CD4-positive, alpha-beta T cell treated with Interleukin-15 for 4 hours (primary cell): ENCODE measurements at regions not wholly inside any gene's neighbourhood (a gene's known extent, or its start where the extent isn't known, plus 50 kb on each side); places are given as distances from the start of the nearest gene placed in this dataset.
"Not testable (repeated sequence)": the region's sequence is repeated elsewhere in the genome, so short reads cannot be mapped to it uniquely, and the experiment has no call there.

Experiments
- DNase-seq: peaks from one replicate; pipeline ENCODE4 v3.0.0-alpha.2; 2020; ENCODE audit warnings: low spot score

DNA sequence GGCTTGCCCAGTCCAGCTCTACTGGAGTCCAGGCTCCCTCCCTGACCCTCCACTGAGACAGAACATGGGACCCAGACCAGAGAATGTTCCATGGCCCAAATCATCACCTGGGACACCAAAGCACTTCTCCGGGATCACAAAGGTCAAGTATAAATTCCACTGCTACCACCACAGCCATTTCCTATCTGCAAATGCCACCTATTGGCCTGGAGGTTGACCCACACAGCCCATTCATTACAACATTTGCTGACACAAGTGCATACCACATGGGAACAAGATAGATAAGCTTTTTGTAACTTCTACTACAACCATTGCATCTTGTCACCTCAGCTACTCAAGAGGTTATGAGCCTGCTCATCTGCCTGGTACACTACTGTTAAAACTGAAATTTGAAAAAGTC, 126.8 kb upstream of the NECTIN3 start:
- no peak for DNase-seq

DNA sequence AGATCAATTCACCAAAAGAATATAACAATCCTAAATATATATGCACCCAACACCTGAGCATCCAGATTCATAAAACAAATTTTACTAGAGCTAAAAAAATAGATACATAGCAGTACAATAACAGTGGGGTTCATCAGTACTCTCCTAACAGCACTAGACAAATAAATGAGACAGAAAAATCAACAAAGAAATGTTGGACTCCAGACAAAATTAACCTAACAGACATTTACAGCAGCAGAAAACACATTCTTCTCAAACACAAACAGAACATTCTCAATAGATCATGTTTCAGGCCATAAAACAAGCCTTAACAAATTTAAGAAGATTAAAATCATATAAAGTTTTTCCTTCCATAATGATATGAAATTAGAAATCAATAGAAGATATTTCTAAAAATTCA, 124.8 kb upstream of the NECTIN3 start:
- no peak for DNase-seq

DNA sequence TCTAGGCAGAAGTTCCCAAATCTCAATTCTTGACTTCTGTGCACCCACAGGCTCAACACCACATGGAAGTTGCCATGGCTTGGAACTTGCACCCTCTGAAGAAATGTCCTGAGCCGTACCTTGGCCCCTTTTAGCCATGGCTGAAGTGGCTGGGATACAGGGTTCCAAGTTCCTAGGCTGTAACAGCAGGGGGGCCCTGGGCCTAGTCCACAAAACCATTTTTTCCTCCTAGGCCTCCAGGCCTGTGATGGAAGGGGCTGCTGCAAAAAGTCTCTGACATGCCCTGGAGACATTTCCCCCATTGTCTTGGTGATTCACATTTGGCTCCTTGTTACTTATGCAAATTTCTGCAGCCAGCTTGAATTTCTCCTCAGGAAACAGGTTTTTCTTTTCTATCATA, 122.4 kb upstream of the NECTIN3 start:
- DNase-seq = not testable (repeated sequence)

DNA sequence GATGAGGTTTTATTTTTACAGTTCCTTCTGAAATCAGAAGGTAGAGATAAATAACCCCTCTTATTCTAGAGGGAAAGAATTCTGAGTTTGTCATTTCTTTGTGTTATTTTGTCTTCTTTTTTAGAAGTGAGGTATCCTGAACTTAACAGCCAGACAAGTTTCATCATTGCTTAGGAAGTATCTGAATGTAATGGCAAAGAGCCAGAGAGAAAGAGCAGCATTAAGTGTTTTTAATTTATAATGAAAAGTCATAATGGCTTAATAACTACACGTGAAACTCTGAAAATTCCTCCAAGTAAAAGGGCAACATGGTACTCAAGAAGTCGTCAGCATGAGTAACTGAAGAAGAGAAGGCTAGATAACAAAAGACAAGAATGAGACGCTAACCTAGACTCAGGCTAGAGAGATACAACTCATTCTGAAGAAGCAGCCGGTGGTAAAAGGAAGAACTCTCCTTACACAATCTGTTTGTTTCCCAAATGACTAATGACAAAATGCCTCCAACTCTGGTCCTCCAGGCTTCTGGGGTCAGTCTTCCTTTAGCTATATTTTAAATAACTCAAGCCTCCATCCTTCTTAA, 116.2 kb upstream of the NECTIN3 start:
- DNase-seq = no peak

DNA sequence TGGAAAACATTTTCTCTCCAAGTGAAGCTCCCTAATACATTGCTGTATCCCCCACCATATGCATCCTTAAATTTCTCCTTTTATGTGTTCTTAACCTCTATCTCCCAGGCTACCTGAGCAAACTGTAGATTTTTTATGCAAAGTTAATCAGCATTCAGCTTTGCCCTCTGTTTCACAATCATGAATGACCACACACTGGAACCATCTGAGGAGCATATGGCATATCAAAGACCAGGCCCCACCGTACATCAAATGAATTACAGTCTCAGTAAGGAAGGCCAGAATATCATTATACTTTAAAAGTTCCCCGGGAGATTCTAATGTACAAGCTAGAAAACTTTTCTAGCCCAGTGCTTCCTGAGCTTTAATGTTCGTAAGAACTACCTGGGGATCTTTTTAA, 115.5 kb upstream of the NECTIN3 start:
- DNase-seq = no peak

DNA sequence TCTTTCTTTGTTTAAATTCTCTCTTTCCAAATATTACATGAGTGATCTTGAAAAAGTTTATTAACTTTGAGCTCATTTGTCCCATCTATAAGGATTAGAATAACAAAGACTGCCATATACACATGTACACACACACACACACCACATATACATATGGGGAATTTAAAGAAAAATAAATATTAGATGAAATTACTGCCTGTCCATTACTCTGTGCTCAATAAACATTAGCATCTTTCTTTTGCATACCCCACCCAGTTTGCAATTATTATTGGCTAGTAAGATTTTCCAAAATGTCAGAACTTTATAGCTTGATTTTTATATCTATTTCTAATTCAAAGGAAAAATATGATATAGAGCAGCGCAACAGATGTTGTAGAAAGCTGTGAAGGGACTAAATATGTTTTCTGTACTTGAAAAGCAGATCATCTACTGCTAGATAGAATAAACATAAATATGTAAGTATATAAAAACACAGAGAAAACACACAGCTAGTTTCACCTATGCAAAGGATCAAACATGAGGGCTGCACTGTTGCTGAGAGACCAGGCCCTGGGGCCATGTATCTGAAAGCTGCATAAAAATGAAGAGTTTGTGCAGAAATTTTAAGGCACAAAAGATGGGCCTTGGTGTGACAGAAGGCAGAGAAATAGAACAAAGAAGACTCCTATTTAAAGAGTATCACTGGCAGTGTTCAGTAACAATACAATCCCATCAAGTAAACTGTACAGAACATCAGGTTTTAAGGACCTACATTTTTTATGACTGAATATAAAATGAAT, 114.2 kb upstream of the NECTIN3 start:
- no peak for DNase-seq

DNA sequence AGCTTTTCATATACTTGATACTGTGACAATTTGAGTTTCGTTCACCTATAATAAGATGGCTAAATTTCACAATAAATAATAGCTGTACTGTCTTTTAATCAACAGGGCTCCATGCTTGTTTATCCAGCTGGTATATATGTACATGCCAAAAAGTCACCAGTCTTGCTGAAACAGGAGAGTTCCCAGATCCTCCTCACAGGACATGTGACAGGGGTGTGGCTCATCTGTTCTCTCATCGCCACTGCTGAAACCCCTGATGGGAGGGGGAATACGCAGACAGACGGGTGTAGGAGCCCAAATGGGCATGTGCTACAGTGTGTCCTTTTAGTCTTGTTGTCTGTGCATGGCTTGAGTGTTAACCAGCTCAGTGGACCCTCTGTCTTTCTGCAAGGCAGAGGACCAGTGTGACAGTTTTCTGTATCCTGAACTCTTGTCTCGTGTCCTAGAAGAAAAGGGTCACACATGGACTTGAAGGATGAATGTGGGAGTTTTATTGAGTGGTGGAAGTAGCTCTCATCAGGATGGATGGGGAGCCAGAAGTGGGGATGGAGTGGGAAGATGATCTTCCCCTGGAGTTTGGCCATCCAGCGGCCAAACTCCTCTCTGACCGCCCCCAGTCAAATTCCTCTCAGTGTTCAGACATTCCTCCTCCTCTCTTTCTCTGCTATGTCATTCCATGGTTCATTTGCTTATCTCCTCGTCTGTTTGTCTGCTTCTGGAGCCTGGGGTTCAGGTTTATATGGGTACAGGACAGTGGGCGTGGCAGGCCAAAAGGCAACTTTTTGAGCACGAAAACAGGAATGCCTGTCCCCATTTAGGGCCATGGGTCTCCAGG, 113.1 kb upstream of the NECTIN3 start:
- no peak for DNase-seq

DNA sequence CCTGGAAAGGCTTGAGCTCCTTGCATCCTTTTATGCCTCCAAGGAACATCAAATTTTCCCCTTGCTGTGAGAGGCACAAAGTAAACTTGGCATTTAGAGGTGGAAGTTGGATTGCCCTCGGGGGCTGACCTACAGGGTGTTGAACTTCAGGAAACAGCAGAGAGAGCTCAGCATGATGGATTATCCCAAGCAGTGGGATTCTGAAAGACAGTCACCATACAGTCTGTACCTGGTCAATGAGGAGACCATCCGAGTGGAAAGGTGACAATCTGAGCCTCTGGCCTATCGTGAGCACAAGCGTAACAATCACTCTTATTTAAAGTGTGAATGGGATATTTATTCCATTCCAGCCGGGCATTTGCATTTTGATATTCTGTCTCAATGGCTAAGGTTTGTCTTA, 105.6 kb upstream of the NECTIN3 start:
- no peak for DNase-seq

DNA sequence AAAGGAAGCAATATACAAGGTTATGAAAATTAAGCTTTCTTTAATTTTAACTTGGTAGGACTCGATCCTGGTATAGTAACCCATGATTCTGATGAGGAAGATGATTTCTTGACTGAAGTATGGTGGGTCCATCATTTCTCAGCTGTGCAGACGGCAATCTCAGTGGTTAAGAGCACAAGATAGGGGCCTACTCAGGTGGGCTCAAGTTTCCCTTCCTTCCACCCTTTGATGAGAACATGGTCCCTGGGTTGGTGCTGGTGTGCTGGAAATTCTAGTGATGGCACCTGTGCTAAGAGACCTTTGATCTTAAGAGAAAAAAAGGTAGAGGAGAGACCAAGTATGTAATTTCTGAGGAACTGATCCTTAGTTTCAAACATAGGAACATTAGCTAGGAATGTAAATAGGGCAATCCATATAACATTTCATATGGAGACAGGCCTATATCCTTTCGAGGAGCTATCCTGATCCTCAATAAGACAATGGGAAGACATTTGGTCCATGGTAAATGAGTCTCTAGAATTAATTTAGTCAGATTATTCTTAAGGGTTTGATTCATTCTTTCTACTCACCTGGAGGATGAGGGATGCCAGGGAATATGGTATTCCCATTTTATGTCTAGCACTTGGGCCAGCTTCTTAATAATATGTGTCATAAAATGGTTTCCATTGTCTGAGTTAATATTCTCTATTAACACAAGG, 104.5 kb upstream of the NECTIN3 start:
- DNase-seq = no peak

DNA sequence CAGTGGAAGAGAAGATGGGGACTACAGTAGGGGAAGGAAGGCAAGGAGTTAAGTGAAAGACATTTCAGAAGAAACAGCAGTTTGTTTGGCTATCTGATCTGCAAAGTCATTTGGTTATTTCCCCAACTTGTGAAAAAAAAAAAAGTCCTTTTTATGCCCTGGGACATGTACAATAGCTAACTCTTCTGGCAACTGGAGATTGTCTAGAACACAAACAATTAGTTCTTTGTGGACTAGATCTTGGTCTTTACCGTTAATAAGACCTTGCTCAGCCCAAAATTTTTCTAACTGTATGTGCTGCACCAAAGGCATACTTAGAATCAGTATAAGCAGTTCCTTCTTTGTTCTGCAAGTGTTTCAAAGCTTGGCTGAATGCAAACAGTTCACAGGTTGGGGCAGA, 103.5 kb upstream of the NECTIN3 start:
- DNase-seq = no peak

DNA sequence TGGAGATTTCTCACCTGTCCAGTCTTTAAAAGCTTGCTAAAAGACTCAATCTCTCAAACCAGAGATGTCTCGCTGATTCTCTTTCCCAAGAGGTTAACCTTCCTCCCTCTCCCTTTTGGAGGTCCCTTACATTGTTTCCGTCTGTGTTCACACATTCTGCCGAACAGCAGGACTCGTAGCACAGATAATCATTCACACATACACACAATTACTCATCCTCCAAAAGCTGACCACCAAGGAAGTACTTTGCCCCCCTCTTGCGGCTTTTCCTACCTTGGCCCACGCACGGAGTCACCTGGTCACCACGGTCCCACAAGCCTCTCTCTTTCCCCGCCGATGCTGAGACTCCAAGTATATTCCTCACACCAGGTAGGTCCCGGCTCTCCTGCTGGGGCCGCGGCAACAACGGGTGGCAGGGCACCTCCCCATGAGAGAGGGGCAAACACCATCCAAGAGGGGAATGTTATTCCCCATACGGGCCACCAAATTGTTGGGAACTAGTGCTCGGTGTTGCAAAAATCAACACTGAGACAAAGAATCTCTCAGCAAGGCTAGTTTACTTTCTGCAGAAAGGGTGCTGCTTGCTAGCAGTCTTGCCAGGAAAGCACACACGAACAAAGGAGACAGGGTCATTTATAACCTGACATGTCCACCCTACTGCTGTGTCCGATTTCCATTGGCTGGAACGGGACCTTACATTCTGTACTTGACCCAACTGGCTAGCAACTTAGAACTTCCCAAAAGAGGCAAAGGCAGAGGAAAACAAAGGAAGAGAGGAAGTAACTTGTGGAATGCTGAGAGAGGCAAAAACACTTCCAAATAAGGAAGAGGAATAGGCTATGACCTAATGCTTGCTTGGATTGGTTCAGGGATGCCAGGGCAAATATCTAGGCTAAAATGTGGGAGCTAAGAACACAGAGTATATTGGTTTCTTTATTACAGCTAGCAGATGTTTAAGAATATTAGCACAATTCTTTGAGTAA, 102.1 kb upstream of the NECTIN3 start:
- no peak for DNase-seq

DNA sequence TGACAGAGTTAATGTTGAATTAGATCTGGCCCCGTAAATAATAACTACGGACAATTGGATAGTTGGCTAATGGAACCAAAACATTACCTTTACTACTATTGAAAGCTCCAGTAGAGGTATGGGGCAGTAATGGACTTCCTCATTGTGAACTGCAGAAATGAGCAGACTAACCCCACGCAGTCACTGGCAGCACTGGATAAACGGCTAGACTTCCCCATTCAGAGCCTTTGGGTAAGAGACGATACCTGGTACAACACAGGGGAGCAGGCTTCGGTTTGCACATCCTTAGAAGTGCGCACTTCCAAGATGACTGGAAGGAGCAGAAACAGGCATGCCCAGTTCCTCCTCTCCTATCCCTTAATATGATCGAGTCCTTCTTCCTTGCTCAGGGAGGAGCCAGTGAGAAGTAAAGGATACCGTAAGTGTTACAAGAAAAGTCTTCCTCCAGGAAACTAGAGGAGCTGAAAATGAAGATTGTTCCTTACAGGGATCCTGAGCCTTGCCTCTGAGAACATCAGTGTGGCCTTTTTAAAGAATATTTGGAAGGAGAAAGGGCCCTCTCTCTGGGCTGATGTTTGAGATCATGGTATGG, 100.5 kb upstream of the NECTIN3 start:
- no peak for DNase-seq

DNA sequence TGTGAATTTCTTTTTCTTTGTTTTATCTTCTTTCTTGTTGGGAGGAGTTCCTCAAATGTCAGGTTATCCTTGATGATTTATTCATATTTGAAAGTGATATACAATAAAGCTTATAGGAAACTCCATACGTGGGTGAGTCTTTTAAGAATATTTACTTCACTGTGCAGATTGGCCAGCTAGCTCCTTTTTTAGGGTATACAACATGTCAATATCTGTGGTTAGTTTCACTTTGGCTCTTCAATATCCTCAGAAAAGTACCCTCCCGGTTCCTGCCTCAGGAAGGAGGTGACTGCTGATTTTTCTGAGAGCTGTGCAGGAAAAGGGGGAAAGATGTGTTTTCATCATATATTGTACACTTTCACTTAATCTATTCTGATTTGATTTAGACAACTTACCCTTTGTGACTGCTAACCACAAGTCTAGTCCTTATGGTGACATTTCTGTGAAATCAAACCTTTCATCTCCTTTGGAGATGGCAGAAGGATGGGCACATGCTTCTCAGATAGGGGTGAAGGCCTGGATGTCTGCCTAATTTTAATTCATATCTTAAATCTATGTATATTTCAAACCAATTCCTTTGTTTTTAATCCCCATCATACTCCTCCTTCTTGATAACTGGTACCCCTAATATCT, 98.2 kb upstream of the NECTIN3 start:
- DNase-seq = no peak

DNA sequence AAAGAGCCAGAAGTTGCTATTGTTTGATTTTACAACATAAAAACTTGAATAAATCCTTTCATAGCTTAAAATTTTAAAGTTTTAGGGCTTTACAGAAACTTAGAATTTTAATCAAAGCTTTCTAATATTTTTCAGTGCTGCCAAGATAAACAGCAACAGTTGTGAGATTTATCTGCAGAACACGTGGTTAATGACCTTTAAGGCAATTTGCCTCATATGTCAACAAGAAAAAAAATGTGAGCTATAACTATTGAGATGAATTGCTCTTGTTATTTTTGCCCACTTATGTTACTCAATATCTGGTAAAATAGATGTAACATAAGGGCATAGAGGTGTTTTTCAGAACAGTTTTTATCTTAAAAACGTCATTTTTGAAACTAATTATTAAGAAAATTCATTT, 96.7 kb upstream of the NECTIN3 start:
- no peak for DNase-seq

DNA sequence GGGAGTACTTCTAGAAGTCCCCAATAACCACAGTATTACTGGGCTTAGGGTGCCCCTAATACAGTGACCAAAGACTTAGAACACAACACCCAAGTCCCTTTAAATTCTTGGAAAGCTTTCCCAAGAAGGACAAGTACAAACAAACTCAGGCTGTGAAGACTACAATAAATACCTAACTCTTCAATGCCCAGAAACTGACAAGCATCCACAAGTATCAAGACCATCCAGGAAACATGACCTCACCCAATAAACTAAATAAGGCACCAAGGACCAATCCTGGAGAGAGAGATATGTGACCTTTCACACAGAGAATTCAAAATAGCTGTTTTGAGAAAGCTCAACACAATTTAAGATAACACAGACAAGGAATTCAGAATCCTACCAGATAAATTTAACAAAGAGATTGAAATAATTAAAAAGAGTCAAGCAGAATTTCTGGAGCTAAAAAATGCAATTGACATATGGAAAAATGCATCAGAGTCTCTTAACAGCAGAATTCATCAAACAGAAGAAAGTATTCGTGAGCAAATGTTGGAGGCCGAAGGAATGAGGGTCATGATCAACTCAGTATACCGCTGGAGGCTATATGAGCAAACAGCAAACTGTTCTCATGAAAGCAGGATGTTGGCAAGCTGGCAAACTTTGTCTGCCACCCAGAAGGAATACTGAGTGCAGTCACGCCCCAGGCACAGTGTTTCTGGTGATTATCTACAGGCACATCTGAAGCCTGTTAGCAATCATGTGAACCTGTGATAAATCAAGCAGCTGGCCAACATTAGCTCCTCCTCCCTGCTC, 87.0 kb upstream of the NECTIN3 start:
- DNase-seq = no peak

DNA sequence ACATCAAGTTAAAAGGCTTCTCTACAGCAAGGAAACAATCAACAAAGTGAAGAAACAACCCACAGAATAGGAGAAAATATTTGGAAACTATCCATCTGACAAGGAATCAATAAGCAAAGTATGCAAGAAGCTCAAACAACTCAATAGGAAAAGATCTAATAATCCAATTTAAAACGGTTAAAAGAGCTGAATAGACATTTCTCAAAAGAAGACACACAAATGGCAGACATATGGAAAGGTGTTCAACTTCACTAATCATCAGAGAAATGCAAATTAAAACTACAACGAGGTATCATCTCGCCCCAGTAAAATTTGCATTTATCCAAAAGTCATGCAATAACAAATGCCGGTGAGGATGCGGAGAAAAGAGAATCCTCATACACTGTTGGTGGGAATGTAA, 82.2 kb upstream of the NECTIN3 start:
- DNase-seq = no peak

DNA sequence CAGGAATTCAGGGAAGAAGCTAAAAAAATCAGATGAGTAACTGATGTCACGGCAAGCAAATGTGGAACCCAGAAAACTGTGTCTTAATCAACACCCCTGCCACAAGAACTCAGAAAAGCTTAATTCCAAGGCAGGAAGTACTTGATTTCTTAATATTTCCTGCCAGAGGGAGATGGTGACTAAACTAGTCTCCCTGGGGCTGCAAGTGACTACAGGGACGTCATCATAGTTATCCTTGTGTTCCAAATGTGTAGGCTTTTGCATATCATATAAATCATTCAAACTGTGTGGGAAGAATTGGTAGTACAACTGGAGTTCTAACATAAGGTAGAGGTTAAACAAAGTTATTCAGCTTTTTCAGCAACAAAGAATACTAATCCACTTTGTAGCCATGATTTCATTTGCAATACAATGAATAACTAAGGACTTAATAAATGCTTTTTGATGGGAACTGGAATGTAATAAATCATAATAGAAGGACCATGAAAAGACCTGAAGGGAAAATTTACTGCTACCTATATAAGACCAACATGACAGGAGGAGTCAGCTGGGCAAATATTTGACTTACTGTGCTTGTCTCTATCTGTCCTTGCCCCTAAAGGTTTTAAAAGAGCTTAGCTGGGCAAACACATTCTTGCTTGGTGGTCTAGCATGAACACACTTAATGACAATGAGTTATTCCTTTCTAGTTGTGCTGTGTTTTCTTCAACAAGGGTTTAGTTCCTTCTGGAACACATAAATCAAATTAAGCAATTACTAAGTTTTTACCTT, 76.0 kb upstream of the NECTIN3 start:
- DNase-seq = no peak

DNA sequence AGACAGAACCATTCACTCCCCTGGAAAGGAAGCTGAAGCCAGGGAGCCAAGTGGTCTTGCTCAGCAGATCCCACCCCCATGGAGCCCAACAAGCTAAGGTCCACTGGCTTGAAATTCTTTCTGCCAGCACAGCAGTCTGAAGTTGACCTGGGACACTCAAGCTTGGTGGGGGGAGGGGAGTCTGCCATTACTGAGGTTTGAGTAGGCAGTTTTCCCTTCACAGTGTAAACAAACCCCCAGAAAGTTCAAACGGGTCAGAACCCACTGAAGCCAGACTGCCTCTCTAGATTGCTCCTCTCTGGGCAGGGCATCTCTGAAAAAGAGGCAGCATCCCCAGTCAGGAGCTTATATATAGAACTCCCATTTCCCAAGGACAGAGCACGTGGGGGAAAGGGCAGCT, 72.8 kb upstream of the NECTIN3 start:
- DNase-seq = not testable (repeated sequence)

DNA sequence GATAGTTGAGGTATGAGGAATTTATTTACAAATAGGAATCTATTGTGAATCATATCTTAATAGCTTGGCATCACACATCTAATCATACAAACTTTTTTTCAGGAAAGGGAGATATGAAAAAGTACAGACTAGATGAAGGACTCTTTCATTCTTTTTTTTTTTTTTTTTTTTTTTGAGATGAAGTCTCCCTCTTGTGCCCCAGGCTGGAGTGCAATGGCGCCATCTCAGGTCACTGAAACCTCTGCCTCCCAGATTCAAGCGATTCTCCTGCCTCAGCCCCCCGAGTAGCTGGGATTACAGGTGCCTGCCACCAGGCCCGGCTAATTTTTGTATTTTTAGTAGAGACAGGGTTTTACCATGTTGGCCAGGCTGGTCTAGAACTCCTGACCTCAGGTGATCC, 65.1 kb upstream of the NECTIN3 start:
- DNase-seq = not testable (repeated sequence)
